ENCODE measurements at regions not wholly inside any gene's neighbourhood (a gene's known extent, or its start where the extent isn't known, plus 50 kb on each side); places are given as distances from the start of the nearest gene placed in this dataset.

- TF ChIP-seq CTCF (IDR thresholded peaks at IDR 0.05): no peak
- no peak for TF ChIP-seq POLR2A (IDR thresholded peaks at IDR 0.05)
- TF ChIP-seq EP300 (IDR thresholded peaks at IDR 0.05): no peak
These were observed 89.2 kb upstream of the CAST start for GRCh38 chr5:96572864-96573512.

Measured in tibial nerve (tissue), 4 donors.